HEK293 (cell line): ENCODE measurements at regions not wholly inside any gene's neighbourhood (a gene's known extent, or its start where the extent isn't known, plus 50 kb on each side); places are given as distances from the start of the nearest gene placed in this dataset.
"Not testable (repeated sequence)": the region's sequence is repeated elsewhere in the genome, so short reads cannot be mapped to it uniquely, and the experiment has no call there.

ENCODE experiments used
- CTCF ChIA-PET: fragments of 350-600 bp; formaldehyde crosslinking; extraction: SDS; loops from one replicate; lab custom pipeline; 2021; ENCODE audit warnings: antibody characterized with exemption; lab: Yijun Ruan, JAX
- POLR2A ChIA-PET: fragments of 300-600 bp; formaldehyde crosslinking; extraction: SDS; loops from one replicate; lab custom pipeline; 2020; ENCODE audit warnings: antibody characterized with exemption, inconsistent platforms; lab: Yijun Ruan, JAX
- H3K27ac ChIP-seq: fragments of 200-500 bp; sonication (Bioruptor generic); 2 replicates; pipeline ENCODE4 v1.5.1; 2014; ENCODE audit warnings: low read depth, low read length, control low read depth, inconsistent platforms; ENCODE audit errors: extremely low read depth
- H3K36me3 ChIP-seq, 2 experiments: fragments of 200-500 bp in 1 of 2; sonication (Bioruptor generic) in 1 of 2; 1 replicate in 1 of 2; 2 replicates in 1 of 2; pipeline ENCODE4 v1.5.1; 2014 to 2017; ENCODE audit warnings: inconsistent platforms in 2 of 2, low read length in 2 of 2; ENCODE audit not compliant: control insufficient read depth in 2 of 2, insufficient read depth in 1 of 2
- H3K4me1 ChIP-seq: fragments of 200-500 bp; sonication (Bioruptor generic); 2 replicates; pipeline ENCODE4 v1.5.1; 2014; ENCODE audit warnings: mild to moderate bottlenecking, low read length, inconsistent platforms; ENCODE audit not compliant: control insufficient read depth, insufficient read depth
- H3K4me3 ChIP-seq: 2 replicates; pipeline ENCODE4 v1.5.1; 2011; ENCODE audit warnings: low read depth, mild to moderate bottlenecking, control low read depth, low read length, moderate library complexity
- H3K9me3 ChIP-seq: fragments of 200-500 bp; sonication (Bioruptor generic); 2 replicates; pipeline ENCODE4 v1.5.1; 2014; ENCODE audit warnings: low read depth, low read length, inconsistent platforms; ENCODE audit not compliant: control insufficient read depth, insufficient read depth
- BCL11B ChIP-seq: fragments of 450-650 bp; formaldehyde crosslinking; IDR thresholded peaks from 2 replicates; pipeline ENCODE4 v1.5.1; 2016; ENCODE audit warnings: low read depth, missing biosample characterization, missing genetic modification characterization
- EGR2 ChIP-seq: fragments of 450-650 bp; formaldehyde crosslinking; IDR thresholded peaks from 2 replicates; pipeline ENCODE4 v1.5.1; 2016; ENCODE audit warnings: low read depth, missing biosample characterization, missing genetic modification characterization
- KLF9 ChIP-seq: fragments of 450-650 bp; formaldehyde crosslinking; IDR thresholded peaks from 2 replicates; pipeline ENCODE4 v1.5.1; 2016; ENCODE audit warnings: missing biosample characterization, missing genetic modification characterization, low read depth
- MZF1 ChIP-seq: fragments of 450-650 bp; formaldehyde crosslinking; IDR thresholded peaks from 2 replicates; pipeline ENCODE4 v1.5.1; 2017; ENCODE audit warnings: missing biosample characterization, missing genetic modification characterization, borderline replicate concordance
- ZNF114 ChIP-seq: fragments of 450-650 bp; formaldehyde crosslinking; IDR thresholded peaks from 2 replicates; pipeline ENCODE4 v1.5.0; 2017; ENCODE audit warnings: missing biosample characterization, missing genetic modification characterization
- ZNF311 ChIP-seq: fragments of 450-650 bp; formaldehyde crosslinking; IDR thresholded peaks from 2 replicates; pipeline ENCODE4 v1.5.1; 2017; ENCODE audit warnings: missing biosample characterization, missing genetic modification characterization, borderline replicate concordance
- ZNF394 ChIP-seq: fragments of 450-650 bp; formaldehyde crosslinking; IDR thresholded peaks from 2 replicates; pipeline ENCODE4 v1.5.1; 2016; ENCODE audit warnings: missing biosample characterization, missing genetic modification characterization, mild to moderate bottlenecking, moderate library complexity, borderline replicate concordance
- ZNF510 ChIP-seq: fragments of 450-650 bp; formaldehyde crosslinking; IDR thresholded peaks from 2 replicates; pipeline ENCODE4 v1.5.1; 2018; ENCODE audit warnings: mild to moderate bottlenecking, missing genetic modification characterization, missing biosample characterization; ENCODE audit not compliant: insufficient replicate concordance
- ZNF521 ChIP-seq: fragments of 450-650 bp; formaldehyde crosslinking; IDR thresholded peaks from 2 replicates; pipeline ENCODE4 v1.5.1; 2017; ENCODE audit warnings: missing biosample characterization, mild to moderate bottlenecking, missing genetic modification characterization
- ZNF610 ChIP-seq: fragments of 450-650 bp; formaldehyde crosslinking; IDR thresholded peaks from 2 replicates; pipeline ENCODE4 v1.5.1; 2016; ENCODE audit warnings: missing biosample characterization, missing genetic modification characterization, borderline replicate concordance
- ZNF670 ChIP-seq: fragments of 450-650 bp; formaldehyde crosslinking; IDR thresholded peaks from 2 replicates; pipeline ENCODE4 v1.5.1; 2016; ENCODE audit warnings: missing biosample characterization, missing genetic modification characterization, low read depth
- ZNF76 ChIP-seq: fragments of 450-650 bp; formaldehyde crosslinking; IDR thresholded peaks from 2 replicates; pipeline ENCODE4; 2016; ENCODE audit warnings: low read depth, missing biosample characterization, missing genetic modification characterization, borderline replicate concordance
- TF ChIP-seq, protein P1 (sequence below): fragments of 450-650 bp; formaldehyde crosslinking; IDR thresholded peaks from 2 replicates; pipeline ENCODE4 v1.5.1; 2016; ENCODE audit warnings: missing biosample characterization, missing genetic modification characterization
- TF ChIP-seq, protein P2 (sequence below): fragments of 450-650 bp; formaldehyde crosslinking; IDR thresholded peaks from 2 replicates; pipeline ENCODE4 v1.5.1; 2017; ENCODE audit warnings: missing biosample characterization, missing genetic modification characterization
- TF ChIP-seq, protein P3 (sequence below): fragments of 450-650 bp; formaldehyde crosslinking; IDR thresholded peaks from 2 replicates; pipeline ENCODE4 v1.5.1; 2016; ENCODE audit warnings: missing biosample characterization, missing genetic modification characterization
- TF ChIP-seq, protein P4 (sequence below): IDR thresholded peaks from 2 replicates; pipeline ENCODE4 v1.6.1; 2011; ENCODE audit warnings: mild to moderate bottlenecking, low read depth, low read length, borderline replicate concordance
- TF ChIP-seq, protein P5 (sequence below): fragments of 450-650 bp; formaldehyde crosslinking; IDR thresholded peaks from 2 replicates; pipeline ENCODE4 v1.5.1; 2016; ENCODE audit warnings: missing biosample characterization, missing genetic modification characterization

DNA sequence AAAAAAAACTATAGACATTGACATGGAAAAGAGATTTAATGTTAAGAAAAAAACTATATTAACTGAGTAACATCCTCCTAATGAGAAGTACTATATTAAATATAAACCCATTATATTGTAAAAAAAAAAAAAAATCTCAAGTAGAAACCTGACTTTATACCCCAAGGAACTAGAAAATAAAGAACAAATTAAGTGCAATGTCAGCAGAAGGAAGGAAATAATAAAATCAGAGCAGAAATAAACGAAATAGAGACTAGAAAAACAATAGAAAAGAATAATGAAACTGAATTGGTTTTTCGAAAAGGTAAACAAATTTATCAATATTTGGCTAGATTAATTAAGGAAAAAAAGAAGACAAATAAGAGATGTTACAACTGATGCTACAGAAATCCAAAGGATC lies 329.1 kb upstream of the ZNF608 start (continued):
- no peak for TF ChIP-seq EGR2 (tag by site-specific recombination)
- TF ChIP-seq BCL11B (tag by site-specific recombination): no peak

DNA sequence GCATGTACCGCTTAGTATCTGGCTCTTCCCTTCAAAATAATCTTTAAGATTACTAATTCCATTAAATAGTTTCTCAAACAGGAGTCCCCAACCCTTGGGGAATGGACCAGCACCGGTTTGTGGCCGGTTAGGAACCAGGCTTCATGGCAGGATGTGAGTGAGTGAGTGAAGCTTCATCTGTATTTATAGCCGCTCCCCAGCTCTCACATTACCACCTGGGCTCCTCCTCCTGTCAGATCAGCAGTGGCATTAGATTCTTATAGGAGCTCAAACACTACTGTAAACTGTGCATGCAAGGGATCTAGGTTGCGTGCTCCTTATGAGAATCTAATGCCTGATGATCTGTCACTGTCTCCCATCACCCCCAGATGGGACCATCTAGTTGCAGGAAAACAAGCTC lies 332.6 kb upstream of the ZNF608 start:
- POLR2A ChIA-PET, H3K4me3 ChIP-seq, H3K36me3 ChIP-seq, H3K4me1 ChIP-seq, H3K27ac ChIP-seq, CTCF ChIA-PET, H3K9me3 ChIP-seq: not testable (repeated sequence)
- TF ChIP-seq ZNF610 (tag by site-specific recombination) (peak; percentile 98), MZF1 (peak; percentile 53; the same call in 1 of the 2 replicates)

DNA sequence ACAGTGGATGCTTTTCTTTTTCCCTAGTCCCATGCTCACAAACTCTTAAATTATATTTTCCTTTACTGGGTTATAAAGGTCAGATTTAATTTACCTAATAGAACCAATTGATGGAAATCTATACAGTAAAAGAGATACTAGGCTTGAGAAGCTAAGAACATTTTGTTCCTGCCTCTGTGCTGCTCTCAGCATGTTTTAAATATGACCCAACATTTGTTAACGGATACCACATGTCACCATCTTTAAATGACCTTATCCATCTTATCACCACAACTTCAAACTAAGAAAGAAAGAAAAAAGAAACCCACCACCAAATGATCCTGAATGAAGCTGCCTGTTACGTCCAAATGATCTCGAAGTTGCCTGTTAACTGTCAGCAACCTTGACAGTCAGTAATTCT lies 334.7 kb upstream of the ZNF608 start:
- Histone ChIP-seq H3K4me3 (no peak overlapping the region), H3K9me3 (no peaks in the 10 kb centered on the region)
- CTCF ChIA-PET: no interaction called here
- TF ChIP-seq, protein P1, sequence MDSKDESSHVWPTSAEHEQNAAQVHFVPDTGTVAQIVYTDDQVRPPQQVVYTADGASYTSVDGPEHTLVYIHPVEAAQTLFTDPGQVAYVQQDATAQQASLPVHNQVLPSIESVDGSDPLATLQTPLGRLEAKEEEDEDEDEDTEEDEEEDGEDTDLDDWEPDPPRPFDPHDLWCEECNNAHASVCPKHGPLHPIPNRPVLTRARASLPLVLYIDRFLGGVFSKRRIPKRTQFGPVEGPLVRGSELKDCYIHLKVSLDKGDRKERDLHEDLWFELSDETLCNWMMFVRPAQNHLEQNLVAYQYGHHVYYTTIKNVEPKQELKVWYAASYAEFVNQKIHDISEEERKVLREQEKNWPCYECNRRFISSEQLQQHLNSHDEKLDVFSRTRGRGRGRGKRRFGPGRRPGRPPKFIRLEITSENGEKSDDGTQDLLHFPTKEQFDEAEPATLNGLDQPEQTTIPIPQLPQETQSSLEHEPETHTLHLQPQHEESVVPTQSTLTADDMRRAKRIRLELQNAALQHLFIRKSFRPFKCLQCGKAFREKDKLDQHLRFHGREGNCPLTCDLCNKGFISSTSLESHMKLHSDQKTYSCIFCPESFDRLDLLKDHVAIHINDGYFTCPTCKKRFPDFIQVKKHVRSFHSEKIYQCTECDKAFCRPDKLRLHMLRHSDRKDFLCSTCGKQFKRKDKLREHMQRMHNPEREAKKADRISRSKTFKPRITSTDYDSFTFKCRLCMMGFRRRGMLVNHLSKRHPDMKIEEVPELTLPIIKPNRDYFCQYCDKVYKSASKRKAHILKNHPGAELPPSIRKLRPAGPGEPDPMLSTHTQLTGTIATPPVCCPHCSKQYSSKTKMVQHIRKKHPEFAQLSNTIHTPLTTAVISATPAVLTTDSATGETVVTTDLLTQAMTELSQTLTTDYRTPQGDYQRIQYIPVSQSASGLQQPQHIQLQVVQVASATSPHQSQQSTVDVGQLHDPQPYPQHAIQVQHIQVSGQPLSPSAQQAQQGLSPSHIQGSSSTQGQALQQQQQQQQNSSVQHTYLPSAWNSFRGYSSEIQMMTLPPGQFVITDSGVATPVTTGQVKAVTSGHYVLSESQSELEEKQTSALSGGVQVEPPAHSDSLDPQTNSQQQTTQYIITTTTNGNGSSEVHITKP (tag by site-specific recombination): no peak
- no peak for TF ChIP-seq ZNF76 (tag by site-specific recombination)
- no peak for TF ChIP-seq ZNF510
- TF ChIP-seq, protein P2, sequence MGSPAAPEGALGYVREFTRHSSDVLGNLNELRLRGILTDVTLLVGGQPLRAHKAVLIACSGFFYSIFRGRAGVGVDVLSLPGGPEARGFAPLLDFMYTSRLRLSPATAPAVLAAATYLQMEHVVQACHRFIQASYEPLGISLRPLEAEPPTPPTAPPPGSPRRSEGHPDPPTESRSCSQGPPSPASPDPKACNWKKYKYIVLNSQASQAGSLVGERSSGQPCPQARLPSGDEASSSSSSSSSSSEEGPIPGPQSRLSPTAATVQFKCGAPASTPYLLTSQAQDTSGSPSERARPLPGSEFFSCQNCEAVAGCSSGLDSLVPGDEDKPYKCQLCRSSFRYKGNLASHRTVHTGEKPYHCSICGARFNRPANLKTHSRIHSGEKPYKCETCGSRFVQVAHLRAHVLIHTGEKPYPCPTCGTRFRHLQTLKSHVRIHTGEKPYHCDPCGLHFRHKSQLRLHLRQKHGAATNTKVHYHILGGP (tag by site-specific recombination): no peak
- TF ChIP-seq KLF9: no peak
- no peak for TF ChIP-seq ZNF311 (tag by site-specific recombination)
- TF ChIP-seq, protein P3, sequence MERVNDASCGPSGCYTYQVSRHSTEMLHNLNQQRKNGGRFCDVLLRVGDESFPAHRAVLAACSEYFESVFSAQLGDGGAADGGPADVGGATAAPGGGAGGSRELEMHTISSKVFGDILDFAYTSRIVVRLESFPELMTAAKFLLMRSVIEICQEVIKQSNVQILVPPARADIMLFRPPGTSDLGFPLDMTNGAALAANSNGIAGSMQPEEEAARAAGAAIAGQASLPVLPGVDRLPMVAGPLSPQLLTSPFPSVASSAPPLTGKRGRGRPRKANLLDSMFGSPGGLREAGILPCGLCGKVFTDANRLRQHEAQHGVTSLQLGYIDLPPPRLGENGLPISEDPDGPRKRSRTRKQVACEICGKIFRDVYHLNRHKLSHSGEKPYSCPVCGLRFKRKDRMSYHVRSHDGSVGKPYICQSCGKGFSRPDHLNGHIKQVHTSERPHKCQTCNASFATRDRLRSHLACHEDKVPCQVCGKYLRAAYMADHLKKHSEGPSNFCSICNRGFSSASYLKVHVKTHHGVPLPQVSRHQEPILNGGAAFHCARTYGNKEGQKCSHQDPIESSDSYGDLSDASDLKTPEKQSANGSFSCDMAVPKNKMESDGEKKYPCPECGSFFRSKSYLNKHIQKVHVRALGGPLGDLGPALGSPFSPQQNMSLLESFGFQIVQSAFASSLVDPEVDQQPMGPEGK (tag by site-specific recombination): no peak
- TF ChIP-seq ZNF521 (tag by site-specific recombination): no peak
- TF ChIP-seq ZNF114 (tag by site-specific recombination): no peak
- TF ChIP-seq, protein P4, sequence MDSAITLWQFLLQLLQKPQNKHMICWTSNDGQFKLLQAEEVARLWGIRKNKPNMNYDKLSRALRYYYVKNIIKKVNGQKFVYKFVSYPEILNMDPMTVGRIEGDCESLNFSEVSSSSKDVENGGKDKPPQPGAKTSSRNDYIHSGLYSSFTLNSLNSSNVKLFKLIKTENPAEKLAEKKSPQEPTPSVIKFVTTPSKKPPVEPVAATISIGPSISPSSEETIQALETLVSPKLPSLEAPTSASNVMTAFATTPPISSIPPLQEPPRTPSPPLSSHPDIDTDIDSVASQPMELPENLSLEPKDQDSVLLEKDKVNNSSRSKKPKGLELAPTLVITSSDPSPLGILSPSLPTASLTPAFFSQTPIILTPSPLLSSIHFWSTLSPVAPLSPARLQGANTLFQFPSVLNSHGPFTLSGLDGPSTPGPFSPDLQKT: no peak
- TF ChIP-seq ZNF394 (tag by site-specific recombination): no peak
- TF ChIP-seq, protein P5, sequence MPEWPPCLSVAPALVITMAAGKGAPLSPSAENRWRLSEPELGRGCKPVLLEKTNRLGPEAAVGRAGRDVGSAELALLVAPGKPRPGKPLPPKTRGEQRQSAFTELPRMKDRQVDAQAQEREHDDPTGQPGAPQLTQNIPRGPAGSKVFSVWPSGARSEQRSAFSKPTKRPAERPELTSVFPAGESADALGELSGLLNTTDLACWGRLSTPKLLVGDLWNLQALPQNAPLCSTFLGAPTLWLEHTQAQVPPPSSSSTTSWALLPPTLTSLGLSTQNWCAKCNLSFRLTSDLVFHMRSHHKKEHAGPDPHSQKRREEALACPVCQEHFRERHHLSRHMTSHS (tag by site-specific recombination): no peak
- TF ChIP-seq MZF1: no peak
- no peak for TF ChIP-seq ZNF670 (tag by site-specific recombination)
- TF ChIP-seq, all 188 proteins: peak for 0
- POLR2A ChIA-PET: no interaction called here
- H3K4me1 ChIP-seq: no peaks in the 10 kb centered on the region
- no peak overlapping the region for H3K27ac ChIP-seq
- H3K36me3 ChIP-seq: no peaks in the 10 kb centered on the region
